Dermis blood vessel endothelial cell (primary cell): ENCODE measurements at regions not wholly inside any gene's neighbourhood (a gene's known extent, or its start where the extent isn't known, plus 50 kb on each side); places are given as distances from the start of the nearest gene placed in this dataset.

Experiments
- DNase-seq: peaks from one replicate; pipeline ENCODE4 v3.0.0; 2010

GRCh38 chr6:140636271-140636907 is 1261.9 kb upstream of the CITED2 start:
- no peak for DNase-seq

GRCh38 chr6:140627002-140627401 is 1252.6 kb upstream of the CITED2 start:
- DNase-seq, result no peak

GRCh38 chr6:140623498-140623897 is 1249.0 kb upstream of the CITED2 start:
- peak; percentile 28 for DNase-seq

GRCh38 chr6:140620496-140620895 is 1246.0 kb upstream of the CITED2 start:
- DNase-seq, result no peak

- DNase-seq, result no peak
Measured at GRCh38 chr6:140609956-140610355, 1235.5 kb upstream of the CITED2 start.

GRCh38 chr6:140609321-140609720 is 1234.9 kb upstream of the CITED2 start:
- DNase-seq, result no peak

- DNase-seq, result no peak
Measured at GRCh38 chr6:140604786-140605185, 1230.3 kb upstream of the CITED2 start.

- DNase-seq, result no peak
Measured at GRCh38 chr6:140602431-140603248, 1228.2 kb upstream of the CITED2 start.

- no peak for DNase-seq
Measured at GRCh38 chr6:140601021-140601808, 1226.8 kb upstream of the CITED2 start.

GRCh38 chr6:140599916-140600315 is 1225.5 kb upstream of the CITED2 start:
- DNase-seq, result no peak

- DNase-seq, result no peak
Measured at GRCh38 chr6:140597181-140597580, 1222.7 kb upstream of the CITED2 start.

- no peak for DNase-seq
Measured at GRCh38 chr6:140594806-140595128, 1220.3 kb upstream of the CITED2 start.

- DNase-seq, result no peak
Measured at GRCh38 chr6:140592877-140593276, 1218.4 kb upstream of the CITED2 start.

GRCh38 chr6:140590641-140591040 is 1216.2 kb upstream of the CITED2 start:
- DNase-seq, result no peak

- DNase-seq, result no peak
Measured at GRCh38 chr6:140586426-140587061, 1212.1 kb upstream of the CITED2 start.

- DNase-seq, result no peak
Measured at GRCh38 chr6:140581601-140582000, 1207.2 kb upstream of the CITED2 start.

GRCh38 chr6:140579918-140580317 is 1205.5 kb upstream of the CITED2 start:
- DNase-seq, result no peak

- no peak for DNase-seq
Measured at GRCh38 chr6:140576004-140576555, 1201.6 kb upstream of the CITED2 start.

- no peak for DNase-seq
Measured at GRCh38 chr6:140572867-140573266, 1198.4 kb upstream of the CITED2 start.

- DNase-seq, result peak; percentile 93
Measured at GRCh38 chr6:140572129-140572528, 1197.7 kb upstream of the CITED2 start.

- DNase-seq, result no peak
Measured at GRCh38 chr6:140571145-140571544, 1196.7 kb upstream of the CITED2 start.

GRCh38 chr6:140567466-140567865 is 1193.0 kb upstream of the CITED2 start:
- DNase-seq, result peak; percentile 25

- DNase-seq, result peak; percentile 80
Measured at GRCh38 chr6:140566781-140567277, 1192.4 kb upstream of the CITED2 start.
